HG03520 (cell line): ENCODE measurements at regions not wholly inside any gene's neighbourhood (a gene's known extent, or its start where the extent isn't known, plus 50 kb on each side); places are given as distances from the start of the nearest gene placed in this dataset.

Experiments
- ATAC-seq: cut with Tn5 transposase; IDR thresholded peaks from one replicate; pipeline ENCODE4 v1.9.1; 2021; ENCODE audit warnings: mild to moderate bottlenecking, moderate library complexity; ENCODE audit not compliant: unreplicated experiment

GRCh38 chr9:113781381-113781780 lies 94.7 kb upstream of the ZNF618 start:
- ATAC-seq: no peak

GRCh38 chr9:113781896-113782295 lies 94.2 kb upstream of the ZNF618 start:
- ATAC-seq: no peak

GRCh38 chr9:113783475-113783874 lies 92.6 kb upstream of the ZNF618 start:
- no peak for ATAC-seq

- ATAC-seq: no peak
These were observed 90.8 kb upstream of the ZNF618 start for GRCh38 chr9:113785334-113785733.

GRCh38 chr9:113786071-113786470 lies 90.0 kb upstream of the ZNF618 start:
- no peak for ATAC-seq

GRCh38 chr9:113787871-113788270 lies 88.2 kb upstream of the ZNF618 start:
- no peak for ATAC-seq

- no peak for ATAC-seq
These were observed 87.3 kb upstream of the ZNF618 start for GRCh38 chr9:113788616-113789330.

- no peak for ATAC-seq
These were observed 86.0 kb upstream of the ZNF618 start for GRCh38 chr9:113790093-113790492.

- ATAC-seq: no peak
These were observed 82.6 kb upstream of the ZNF618 start for GRCh38 chr9:113793558-113793957.

- ATAC-seq: no peak
These were observed 81.4 kb upstream of the ZNF618 start for GRCh38 chr9:113794721-113795120.

GRCh38 chr9:113795811-113796392 lies 80.2 kb upstream of the ZNF618 start:
- ATAC-seq: no peak

- ATAC-seq: no peak
These were observed 79.3 kb upstream of the ZNF618 start for GRCh38 chr9:113796646-113797426.

- no peak for ATAC-seq
These were observed 77.8 kb upstream of the ZNF618 start for GRCh38 chr9:113798062-113799030.

- no peak for ATAC-seq
These were observed 75.8 kb upstream of the ZNF618 start for GRCh38 chr9:113800276-113800675.

- ATAC-seq: no peak
These were observed 72.1 kb upstream of the ZNF618 start for GRCh38 chr9:113803811-113804589.

- no peak for ATAC-seq
These were observed 70.5 kb upstream of the ZNF618 start for GRCh38 chr9:113805486-113806132.

GRCh38 chr9:113807173-113808061 lies 68.7 kb upstream of the ZNF618 start:
- ATAC-seq: no peak
